ENCODE measurements at regions not wholly inside any gene's neighbourhood (a gene's known extent, or its start where the extent isn't known, plus 50 kb on each side); places are given as distances from the start of the nearest gene placed in this dataset.

GRCh38 chr7:79552463-79552862 lies 99.0 kb upstream of the MAGI2 start:
- TF ChIP-seq, protein P1, sequence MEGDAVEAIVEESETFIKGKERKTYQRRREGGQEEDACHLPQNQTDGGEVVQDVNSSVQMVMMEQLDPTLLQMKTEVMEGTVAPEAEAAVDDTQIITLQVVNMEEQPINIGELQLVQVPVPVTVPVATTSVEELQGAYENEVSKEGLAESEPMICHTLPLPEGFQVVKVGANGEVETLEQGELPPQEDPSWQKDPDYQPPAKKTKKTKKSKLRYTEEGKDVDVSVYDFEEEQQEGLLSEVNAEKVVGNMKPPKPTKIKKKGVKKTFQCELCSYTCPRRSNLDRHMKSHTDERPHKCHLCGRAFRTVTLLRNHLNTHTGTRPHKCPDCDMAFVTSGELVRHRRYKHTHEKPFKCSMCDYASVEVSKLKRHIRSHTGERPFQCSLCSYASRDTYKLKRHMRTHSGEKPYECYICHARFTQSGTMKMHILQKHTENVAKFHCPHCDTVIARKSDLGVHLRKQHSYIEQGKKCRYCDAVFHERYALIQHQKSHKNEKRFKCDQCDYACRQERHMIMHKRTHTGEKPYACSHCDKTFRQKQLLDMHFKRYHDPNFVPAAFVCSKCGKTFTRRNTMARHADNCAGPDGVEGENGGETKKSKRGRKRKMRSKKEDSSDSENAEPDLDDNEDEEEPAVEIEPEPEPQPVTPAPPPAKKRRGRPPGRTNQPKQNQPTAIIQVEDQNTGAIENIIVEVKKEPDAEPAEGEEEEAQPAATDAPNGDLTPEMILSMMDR (IDR thresholded peaks at IDR 0.05; ENCODE audit: control extremely low read depth, extremely low read depth, low read depth, missing control alignments): no peak
- DNase-seq (ENCODE audit: extremely low spot score): no peak
- ChIA-PET POLR2A (no interaction called here), CTCF (no interaction called here)

DNA sequence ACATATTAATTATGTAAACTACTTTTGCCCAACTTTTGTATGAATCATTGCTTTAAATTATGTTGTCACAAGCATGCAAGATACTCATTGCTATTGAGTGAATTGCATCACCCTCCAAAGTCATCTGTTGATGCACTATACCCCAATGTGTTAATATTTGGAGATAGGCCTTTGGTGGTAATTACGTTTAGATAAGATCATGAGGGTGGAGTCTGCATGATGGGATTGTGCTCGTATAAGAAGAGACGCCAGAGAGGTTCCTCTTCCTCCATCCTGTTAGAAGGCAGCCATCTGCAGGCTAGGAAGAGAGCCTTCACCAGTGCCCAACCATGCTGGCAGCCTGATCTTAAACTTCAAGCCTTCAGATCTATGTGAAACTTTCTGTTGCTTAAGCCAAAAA lies 95.3 kb upstream of the MAGI2 start:
- CTCF ChIA-PET: interaction anchor here (1.4 kb wide), 1 partner anchor 11 kb away, joined by 4 read pairs; no protein-coding TSS in a partner anchor
- TF ChIP-seq, protein P1 (IDR thresholded peaks at IDR 0.05; ENCODE audit: control extremely low read depth, extremely low read depth, low read depth, missing control alignments): no peak
- no peak for DNase-seq (ENCODE audit: extremely low spot score)
- POLR2A ChIA-PET: no interaction called here

DNA sequence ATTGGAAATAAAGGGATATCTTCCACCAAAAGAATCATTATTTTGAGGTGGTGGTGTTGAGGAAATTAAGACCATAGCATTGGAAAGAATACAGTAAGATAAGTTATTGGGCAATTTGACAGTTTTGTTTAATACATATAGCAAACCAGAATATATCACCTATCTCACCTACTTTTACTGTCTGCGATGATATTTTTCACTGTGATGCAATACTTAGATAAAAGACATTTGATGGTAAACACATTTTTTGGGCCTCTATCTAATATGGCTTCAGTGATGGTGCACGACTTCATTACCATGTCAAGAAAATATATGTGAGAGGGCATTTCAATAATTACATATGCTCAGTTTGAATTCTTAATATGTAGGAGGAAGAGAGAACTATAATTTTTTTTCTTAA lies 93.7 kb upstream of the MAGI2 start:
- ChIA-PET POLR2A (no interaction called here), CTCF (no interaction called here)
- TF ChIP-seq, protein P1 (IDR thresholded peaks at IDR 0.05; ENCODE audit: control extremely low read depth, extremely low read depth, low read depth, missing control alignments): no peak
- no peak for DNase-seq (ENCODE audit: extremely low spot score)

DNA sequence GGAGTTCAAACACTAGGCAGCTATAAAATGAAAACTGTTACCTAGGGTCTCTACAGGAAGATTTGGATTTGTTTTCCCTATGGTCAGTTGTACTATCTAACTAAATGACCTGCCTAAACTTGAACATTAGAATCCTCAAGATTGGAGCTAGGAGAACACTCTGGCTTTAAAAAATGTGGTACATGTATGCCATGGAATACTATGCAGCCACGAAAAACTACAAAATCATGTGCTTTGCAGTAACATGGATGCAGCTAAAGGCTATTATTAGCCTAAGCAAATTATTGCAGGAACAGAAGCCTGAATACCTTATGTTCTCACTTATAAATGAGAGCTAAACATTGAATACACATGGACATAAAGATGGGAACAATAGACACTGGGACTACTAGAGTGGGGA lies 87.1 kb upstream of the MAGI2 start:
- ChIA-PET CTCF (no interaction called here), POLR2A (no interaction called here)
- TF ChIP-seq, protein P1 (IDR thresholded peaks at IDR 0.05; ENCODE audit: control extremely low read depth, extremely low read depth, low read depth, missing control alignments): no peak
- no peak for DNase-seq (ENCODE audit: extremely low spot score)

DNA sequence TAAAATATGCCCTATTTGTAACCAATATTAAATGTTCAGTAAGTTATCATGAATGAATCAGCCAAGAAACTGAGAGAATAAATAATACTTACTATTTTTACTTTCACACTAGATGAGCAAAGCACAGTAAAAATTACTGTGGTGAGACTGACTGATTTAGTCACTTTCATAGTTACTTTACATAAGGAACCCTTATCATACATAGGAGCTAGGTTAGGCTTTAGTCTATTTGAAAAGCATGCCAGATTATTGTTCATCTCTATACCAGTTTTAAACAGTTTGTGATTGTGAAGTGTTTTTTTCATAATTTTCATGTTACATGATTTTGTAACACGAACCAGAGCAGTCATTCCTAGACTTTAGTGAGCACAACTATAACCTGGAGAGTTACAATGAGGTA lies 80.7 kb upstream of the MAGI2 start:
- ChIA-PET CTCF (no interaction called here), POLR2A (no interaction called here)
- no peak for DNase-seq (ENCODE audit: extremely low spot score)
- TF ChIP-seq, protein P1 (IDR thresholded peaks at IDR 0.05; ENCODE audit: control extremely low read depth, extremely low read depth, low read depth, missing control alignments): no peak

DNA sequence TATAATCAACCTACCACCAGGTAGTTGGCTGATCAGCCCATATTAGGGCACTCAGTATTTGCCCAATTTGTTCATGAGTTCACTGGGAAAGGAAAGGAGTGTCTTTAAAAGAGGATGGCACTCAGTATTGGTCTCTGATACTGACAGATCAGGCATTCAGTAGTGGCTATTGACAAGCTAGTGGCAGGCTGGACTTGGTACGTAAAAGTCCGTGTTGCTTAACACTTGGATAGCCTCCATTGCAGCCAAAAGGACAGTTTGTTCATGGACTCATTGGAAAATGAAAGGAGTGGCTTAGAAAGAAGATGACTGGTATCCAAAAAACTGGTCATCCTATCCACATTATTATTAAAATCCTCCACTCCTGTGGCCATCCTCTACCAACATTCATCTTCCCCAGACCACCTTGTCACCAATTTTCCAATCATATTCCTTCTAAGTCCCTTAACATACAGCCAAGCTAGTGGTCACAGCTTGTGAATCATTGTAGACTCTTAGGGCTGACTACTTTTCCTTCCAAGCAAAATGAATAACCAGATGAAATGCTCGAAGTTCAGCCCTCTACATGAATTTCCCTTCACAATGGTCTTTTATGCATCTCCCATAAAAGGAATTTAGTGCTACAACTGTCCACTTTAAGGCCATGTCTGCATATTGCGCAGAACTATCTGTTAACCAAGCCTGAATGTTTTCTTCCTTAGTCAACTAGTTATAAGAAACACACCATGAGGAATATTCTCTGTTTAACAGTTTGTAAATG lies 78.6 kb upstream of the MAGI2 start:
- POLR2A ChIA-PET: no interaction called here
- TF ChIP-seq, protein P1 (IDR thresholded peaks at IDR 0.05; ENCODE audit: control extremely low read depth, extremely low read depth, low read depth, missing control alignments): no peak
- no peak for DNase-seq (ENCODE audit: extremely low spot score)
- CTCF ChIA-PET: no interaction called here
